ENCODE measurements at regions not wholly inside any gene's neighbourhood (a gene's known extent, or its start where the extent isn't known, plus 50 kb on each side); places are given as distances from the start of the nearest gene placed in this dataset.

- TF ChIP-seq CTCF (conservative IDR thresholded peaks at IDR 0.05; ENCODE audit: low read depth, low read length) (no peak), EZH2 (IDR thresholded peaks at IDR 0.05; ENCODE audit: borderline replicate concordance, low read depth, low read length, poor library complexity, severe bottlenecking) (no peak)
These were observed 159.1 kb downstream of the LIG4 start for GRCh38 chr13:108056278-108056677.

Measured in A673 (cell line).